GM12891 (cell line): ENCODE measurements at regions not wholly inside any gene's neighbourhood (a gene's known extent, or its start where the extent isn't known, plus 50 kb on each side); places are given as distances from the start of the nearest gene placed in this dataset.

ENCODE experiments used
- DNase-seq: peaks from one replicate; pipeline ENCODE4 v3.0.0; 2011; ENCODE audit warnings: low spot score; ENCODE audit not compliant: insufficient read length
- FAIRE-seq: peaks from 2 replicates; lab custom pipeline; 2011; peaks lifted over from hg19 to GRCh38; lab: Jason Lieb, UNC
- PAX5 ChIP-seq: IDR thresholded peaks from 2 replicates; pipeline ENCODE4 v1.6.1; 2011; ENCODE audit warnings: low read length, moderate library complexity, mild to moderate bottlenecking; ENCODE audit not compliant: insufficient read depth, severe bottlenecking
- POLR2A ChIP-seq: IDR thresholded peaks from 2 replicates; pipeline ENCODE4 v1.6.1; 2011; ENCODE audit warnings: low read depth, low read length, control low read depth
- POLR2AphosphoS5 ChIP-seq: IDR thresholded peaks from 2 replicates; pipeline ENCODE4 v1.6.1; 2011; ENCODE audit warnings: low read depth, low read length, control low read depth
- POU2F2 ChIP-seq: IDR thresholded peaks from 2 replicates; pipeline ENCODE4 v1.6.1; 2011; ENCODE audit warnings: low read depth, mild to moderate bottlenecking, control low read depth, low read length, moderate library complexity
- SPI1 ChIP-seq: IDR thresholded peaks from 2 replicates; pipeline ENCODE4 v1.6.1; 2011; ENCODE audit warnings: low read depth, low read length, control low read depth
- TAF1 ChIP-seq: IDR thresholded peaks from 2 replicates; pipeline ENCODE4 v1.6.1; 2011; ENCODE audit warnings: low read depth, low read length, control low read depth

- no peak for FAIRE-seq
- no peak for TF ChIP-seq POU2F2
- TF ChIP-seq POLR2AphosphoS5, result no peak
- no peak for TF ChIP-seq POLR2A
- no peak for TF ChIP-seq SPI1
- no peak for TF ChIP-seq TAF1
- TF ChIP-seq PAX5, result no peak
Measured at GRCh38 chr16:51682905-51683304, 531.8 kb upstream of the SALL1 start.

GRCh38 chr16:51674615-51675014 is 523.5 kb upstream of the SALL1 start:
- DNase-seq (no peak), FAIRE-seq (no peak)
- no peak for TF ChIP-seq PAX5
- no peak for TF ChIP-seq POLR2AphosphoS5
- TF ChIP-seq POLR2A, result no peak
- TF ChIP-seq TAF1, result no peak
- TF ChIP-seq SPI1, result no peak
- no peak for TF ChIP-seq POU2F2

More at GRCh38 chr16:51682905-51683304, 531.8 kb upstream of the SALL1 start:
- no peak for DNase-seq

GRCh38 chr16:51670527-51670926 is 519.5 kb upstream of the SALL1 start:
- DNase-seq (no peak), FAIRE-seq (no peak)
- TF ChIP-seq POU2F2, result no peak
- TF ChIP-seq SPI1, result no peak
- TF ChIP-seq POLR2AphosphoS5, result no peak
- TF ChIP-seq PAX5, result no peak
- TF ChIP-seq POLR2A, result no peak
- TF ChIP-seq TAF1, result no peak

GRCh38 chr16:51666821-51667220 is 515.8 kb upstream of the SALL1 start:
- TF ChIP-seq TAF1 (no peak), POLR2A (no peak), SPI1 (no peak), PAX5 (no peak), POLR2AphosphoS5 (no peak), POU2F2 (no peak)
- FAIRE-seq, result no peak
- no peak for DNase-seq

- FAIRE-seq (no peak), DNase-seq (no peak)
- TF ChIP-seq PAX5, result no peak
- no peak for TF ChIP-seq POLR2A
- TF ChIP-seq TAF1, result no peak
- no peak for TF ChIP-seq SPI1
Measured at GRCh38 chr16:51666074-51666473, 515.0 kb upstream of the SALL1 start.

GRCh38 chr16:51665436-51665998 is 514.4 kb upstream of the SALL1 start:
- TF ChIP-seq PAX5 (no peak), SPI1 (no peak), POLR2AphosphoS5 (no peak), POU2F2 (no peak), POLR2A (no peak), TAF1 (no peak)
- FAIRE-seq (no peak), DNase-seq (no peak)

GRCh38 chr16:51658531-51658930 is 507.5 kb upstream of the SALL1 start:
- no peak for DNase-seq
- TF ChIP-seq POLR2AphosphoS5, result no peak
- TF ChIP-seq TAF1, result no peak
- no peak for TF ChIP-seq PAX5
- TF ChIP-seq SPI1, result no peak
- no peak for TF ChIP-seq POLR2A
- no peak for FAIRE-seq

- FAIRE-seq (no peak), DNase-seq (no peak)
- TF ChIP-seq TAF1 (no peak), PAX5 (no peak), POU2F2 (no peak)
Measured at GRCh38 chr16:51657848-51658247, 506.8 kb upstream of the SALL1 start.

- no peak for TF ChIP-seq POLR2A
- TF ChIP-seq POLR2AphosphoS5, result no peak
- no peak for TF ChIP-seq SPI1
- TF ChIP-seq TAF1, result no peak
- FAIRE-seq (no peak), DNase-seq (no peak)
Measured at GRCh38 chr16:51655249-51655648, 504.2 kb upstream of the SALL1 start.

GRCh38 chr16:51651061-51651466 is 500.0 kb upstream of the SALL1 start:
- no peak for FAIRE-seq
- no peak for TF ChIP-seq POLR2A
- TF ChIP-seq PAX5, result no peak
- no peak for TF ChIP-seq POLR2AphosphoS5
- no peak for TF ChIP-seq TAF1
- TF ChIP-seq SPI1, result no peak
- TF ChIP-seq POU2F2, result no peak
- no peak for DNase-seq

- no peak for DNase-seq
- no peak for FAIRE-seq
- TF ChIP-seq POU2F2 (no peak), PAX5 (no peak), POLR2AphosphoS5 (no peak), SPI1 (no peak), TAF1 (no peak), POLR2A (no peak)
Measured at GRCh38 chr16:51649631-51650030, 498.6 kb upstream of the SALL1 start.
